GM12865 (cell line): ENCODE measurements at regions not wholly inside any gene's neighbourhood (a gene's known extent, or its start where the extent isn't known, plus 50 kb on each side); places are given as distances from the start of the nearest gene placed in this dataset.

Experiments used
- DNase-seq: peaks from one replicate; pipeline ENCODE4 v3.0.0; 2010; ENCODE audit warnings: low read depth
- H3K4me3 ChIP-seq: 2 replicates; pipeline ENCODE4 v1.5.1; 2011; ENCODE audit warnings: mild to moderate bottlenecking, low read depth, low read length, control low read depth
- TF ChIP-seq, protein P1 (sequence below): IDR thresholded peaks from 2 replicates; pipeline ENCODE4 v1.5.1; 2011; ENCODE audit warnings: low read length, control low read depth, low read depth, inconsistent platforms; ENCODE audit not compliant: insufficient read depth; ENCODE audit errors: missing control alignments

DNA sequence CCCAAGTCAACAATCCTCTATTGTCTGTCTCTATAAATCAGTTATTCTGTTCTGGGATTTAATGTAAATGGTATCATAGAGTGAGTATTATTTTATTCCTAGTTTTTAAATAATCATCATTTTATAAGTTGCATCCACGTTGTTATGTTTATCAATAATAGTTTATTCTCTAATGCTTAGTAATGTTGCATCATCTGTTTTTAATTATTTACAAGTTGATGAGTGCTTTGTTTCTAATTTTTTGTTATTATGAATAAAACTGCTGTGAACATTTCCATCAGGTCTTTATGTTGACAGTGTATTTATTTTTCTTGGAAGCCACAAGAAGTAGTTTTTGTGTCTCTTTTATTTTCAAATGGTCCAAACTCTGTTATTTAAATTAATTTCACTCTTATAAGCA lies 1201.2 kb upstream of the CDH6 start:
- H3K4me3 ChIP-seq, result no peak overlapping the region
- no peak for DNase-seq
- TF ChIP-seq, protein P1, sequence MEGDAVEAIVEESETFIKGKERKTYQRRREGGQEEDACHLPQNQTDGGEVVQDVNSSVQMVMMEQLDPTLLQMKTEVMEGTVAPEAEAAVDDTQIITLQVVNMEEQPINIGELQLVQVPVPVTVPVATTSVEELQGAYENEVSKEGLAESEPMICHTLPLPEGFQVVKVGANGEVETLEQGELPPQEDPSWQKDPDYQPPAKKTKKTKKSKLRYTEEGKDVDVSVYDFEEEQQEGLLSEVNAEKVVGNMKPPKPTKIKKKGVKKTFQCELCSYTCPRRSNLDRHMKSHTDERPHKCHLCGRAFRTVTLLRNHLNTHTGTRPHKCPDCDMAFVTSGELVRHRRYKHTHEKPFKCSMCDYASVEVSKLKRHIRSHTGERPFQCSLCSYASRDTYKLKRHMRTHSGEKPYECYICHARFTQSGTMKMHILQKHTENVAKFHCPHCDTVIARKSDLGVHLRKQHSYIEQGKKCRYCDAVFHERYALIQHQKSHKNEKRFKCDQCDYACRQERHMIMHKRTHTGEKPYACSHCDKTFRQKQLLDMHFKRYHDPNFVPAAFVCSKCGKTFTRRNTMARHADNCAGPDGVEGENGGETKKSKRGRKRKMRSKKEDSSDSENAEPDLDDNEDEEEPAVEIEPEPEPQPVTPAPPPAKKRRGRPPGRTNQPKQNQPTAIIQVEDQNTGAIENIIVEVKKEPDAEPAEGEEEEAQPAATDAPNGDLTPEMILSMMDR, result no peak

DNA sequence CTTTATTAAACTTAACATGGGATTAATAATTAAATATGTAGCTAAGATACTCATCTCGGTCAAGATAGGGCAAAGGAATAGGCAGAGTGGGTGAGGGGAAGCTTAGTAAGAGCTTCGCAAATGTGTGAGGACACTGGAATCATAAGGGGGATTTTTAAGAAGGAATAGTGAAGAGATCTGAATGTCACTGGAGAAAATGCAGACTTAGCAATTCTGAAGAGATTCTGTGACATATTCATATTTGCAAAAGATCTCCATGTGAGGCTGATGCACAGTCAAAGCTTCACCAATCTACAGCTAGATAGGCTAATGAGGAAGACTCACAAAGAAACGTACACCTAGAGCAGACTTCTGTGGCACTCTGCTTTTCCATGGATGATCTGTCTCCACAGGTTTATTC lies 1202.8 kb upstream of the CDH6 start:
- TF ChIP-seq, protein P1, result no peak
- DNase-seq, result no peak
- H3K4me3 ChIP-seq, result no peak overlapping the region

DNA sequence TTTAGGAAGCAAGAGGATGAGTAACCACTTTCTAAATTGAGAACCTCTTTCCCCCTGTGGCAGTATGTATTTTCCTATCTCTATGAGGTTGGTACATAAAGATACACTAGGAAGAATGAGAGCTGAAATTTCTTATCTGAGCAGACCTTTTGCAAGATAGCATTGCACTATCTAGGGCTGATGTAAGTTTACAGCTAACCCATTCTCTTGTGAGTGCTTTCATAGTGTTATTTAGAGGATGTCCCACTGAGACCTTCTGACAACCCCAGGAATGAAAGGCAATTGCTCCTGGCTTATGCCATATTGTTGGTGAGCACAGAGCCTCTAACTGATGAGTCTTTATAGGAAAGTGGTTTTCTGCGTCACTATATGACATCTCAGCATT lies 1209.3 kb upstream of the CDH6 start:
- no peak overlapping the region for H3K4me3 ChIP-seq
- TF ChIP-seq, protein P1, result no peak
- DNase-seq, result no peak

DNA sequence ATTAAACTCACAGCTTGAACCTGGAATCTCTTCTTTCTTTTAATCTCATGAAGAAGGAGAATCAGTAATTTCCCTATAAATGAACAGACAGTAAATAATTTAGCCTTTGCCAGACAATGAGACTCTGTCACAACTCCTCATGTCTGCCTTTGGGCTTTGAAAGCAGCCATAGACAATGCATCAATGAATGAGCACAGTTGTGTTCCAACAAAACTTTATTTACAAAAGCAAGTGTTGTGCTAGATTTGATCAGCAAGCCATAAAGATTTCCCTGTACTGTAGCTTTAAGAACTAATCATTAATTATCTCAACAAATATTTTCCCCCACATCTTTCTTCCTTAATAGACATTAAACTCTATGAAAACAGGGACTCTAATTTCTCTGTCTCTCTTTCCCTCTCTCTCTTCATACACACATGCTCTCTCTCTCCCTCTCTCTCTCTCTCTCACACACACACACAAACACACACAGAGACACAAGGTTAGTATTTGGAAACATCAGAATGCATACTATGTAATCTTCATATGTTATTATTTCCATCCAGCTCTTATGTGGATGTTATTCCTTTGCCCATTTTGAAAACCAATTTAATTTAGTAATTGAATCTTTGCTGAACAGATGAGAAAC lies 1209.8 kb upstream of the CDH6 start:
- TF ChIP-seq, protein P1, result no peak
- DNase-seq, result no peak

DNA sequence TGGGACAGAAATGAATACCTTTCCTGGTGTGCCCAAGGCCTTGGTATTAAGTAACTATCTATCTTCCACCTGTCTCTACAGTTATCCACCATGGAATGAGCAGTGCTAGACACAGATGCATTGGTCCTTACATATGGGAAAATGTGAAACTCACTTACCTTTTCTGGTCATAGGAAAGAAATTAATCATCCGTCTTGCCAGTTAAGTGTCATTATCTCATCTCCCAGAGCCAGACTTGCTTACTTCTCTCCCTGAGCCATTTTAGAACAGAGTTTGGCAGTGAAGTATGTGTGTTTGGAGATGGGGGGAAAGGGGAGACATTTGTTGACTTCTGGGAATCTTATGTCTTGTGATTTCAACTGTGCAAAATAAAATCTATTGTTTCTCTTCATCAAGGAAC lies 1211.0 kb upstream of the CDH6 start:
- no peak for DNase-seq

More for the DNA sequence above, 1209.8 kb upstream of the CDH6 start:
- no peak overlapping the region for H3K4me3 ChIP-seq

DNA sequence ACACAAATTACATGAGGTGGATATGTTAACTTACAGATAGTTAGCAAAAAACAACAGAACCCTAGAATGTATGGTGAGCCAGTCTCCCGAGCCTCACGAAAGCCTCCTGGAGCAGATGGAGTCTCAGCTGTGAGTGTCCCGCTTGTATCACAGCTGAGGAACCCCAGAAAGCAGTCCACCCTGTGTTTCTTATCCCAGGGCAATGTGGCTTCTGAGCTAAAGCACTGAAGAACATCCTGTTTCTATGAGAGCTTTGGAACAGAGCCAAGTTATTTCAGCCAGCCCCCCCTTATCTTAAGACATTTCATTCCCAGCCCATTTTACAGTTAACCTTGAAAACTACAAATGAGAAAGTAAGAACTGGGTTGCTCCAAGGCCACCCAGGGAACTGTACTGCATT lies 1220.9 kb upstream of the CDH6 start:
- TF ChIP-seq, protein P1, result no peak
- no peak for DNase-seq

More for the DNA sequence above, 1211.0 kb upstream of the CDH6 start:
- TF ChIP-seq, protein P1, result no peak
- no peak overlapping the region for H3K4me3 ChIP-seq

DNA sequence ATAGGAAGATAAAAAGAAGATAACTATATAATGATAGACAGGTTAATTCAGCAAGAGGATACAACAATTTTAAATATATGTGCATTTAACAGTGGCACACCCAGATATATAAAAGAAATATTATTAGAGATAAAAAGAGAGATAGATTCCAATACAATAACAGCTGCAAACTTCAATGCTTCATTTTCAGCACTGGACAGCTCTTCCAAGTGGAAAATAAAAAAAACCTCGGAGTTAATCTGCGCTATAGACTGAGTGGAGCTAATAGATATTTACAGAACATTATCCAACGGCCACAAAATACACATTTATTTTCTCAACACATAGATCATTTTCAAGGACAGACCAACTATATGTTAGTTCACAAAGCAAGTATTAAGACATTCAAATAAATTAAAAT lies 1229.5 kb upstream of the CDH6 start:
- H3K4me3 ChIP-seq, result no peak overlapping the region
- no peak for DNase-seq
- TF ChIP-seq, protein P1, result no peak

More for the DNA sequence above, 1220.9 kb upstream of the CDH6 start:
- no peak overlapping the region for H3K4me3 ChIP-seq
